ENCODE measurements at regions not wholly inside any gene's neighbourhood (a gene's known extent, or its start where the extent isn't known, plus 50 kb on each side); places are given as distances from the start of the nearest gene placed in this dataset.

GRCh38 chr14:97894552-97894951 lies 1097.4 kb downstream of the VRK1 start:
- H3K27ac Mint-ChIP-seq: no peak overlapping the region
- H3K27me3 Mint-ChIP-seq: no peaks in the 10 kb centered on the region
- no peak for DNase-seq
- ATAC-seq (ENCODE audit: low read depth): no peak
- no peak overlapping the region for H3K4me3 Mint-ChIP-seq
- H3K9me3 Mint-ChIP-seq: no peaks in the 10 kb centered on the region
- TF ChIP-seq, protein P1, sequence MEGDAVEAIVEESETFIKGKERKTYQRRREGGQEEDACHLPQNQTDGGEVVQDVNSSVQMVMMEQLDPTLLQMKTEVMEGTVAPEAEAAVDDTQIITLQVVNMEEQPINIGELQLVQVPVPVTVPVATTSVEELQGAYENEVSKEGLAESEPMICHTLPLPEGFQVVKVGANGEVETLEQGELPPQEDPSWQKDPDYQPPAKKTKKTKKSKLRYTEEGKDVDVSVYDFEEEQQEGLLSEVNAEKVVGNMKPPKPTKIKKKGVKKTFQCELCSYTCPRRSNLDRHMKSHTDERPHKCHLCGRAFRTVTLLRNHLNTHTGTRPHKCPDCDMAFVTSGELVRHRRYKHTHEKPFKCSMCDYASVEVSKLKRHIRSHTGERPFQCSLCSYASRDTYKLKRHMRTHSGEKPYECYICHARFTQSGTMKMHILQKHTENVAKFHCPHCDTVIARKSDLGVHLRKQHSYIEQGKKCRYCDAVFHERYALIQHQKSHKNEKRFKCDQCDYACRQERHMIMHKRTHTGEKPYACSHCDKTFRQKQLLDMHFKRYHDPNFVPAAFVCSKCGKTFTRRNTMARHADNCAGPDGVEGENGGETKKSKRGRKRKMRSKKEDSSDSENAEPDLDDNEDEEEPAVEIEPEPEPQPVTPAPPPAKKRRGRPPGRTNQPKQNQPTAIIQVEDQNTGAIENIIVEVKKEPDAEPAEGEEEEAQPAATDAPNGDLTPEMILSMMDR (IDR thresholded peaks at IDR 0.05): no peak
- POLR2A ChIA-PET: no interaction called here
- CTCF ChIA-PET: no interaction called here
- no peaks in the 10 kb centered on the region for H3K36me3 Mint-ChIP-seq (ENCODE audit: low read depth)
- intact Hi-C loops (cut with micrococcal nuclease): no loop called here
- no peaks in the 10 kb centered on the region for H3K4me1 Mint-ChIP-seq

- Mint-ChIP-seq H3K4me3 (no peak overlapping the region), H3K9me3 (peaks cover 2% of the 10 kb centered on the region), H3K4me1 (no peaks in the 10 kb centered on the region), H3K27me3 (no peaks in the 10 kb centered on the region), H3K27ac (no peak overlapping the region), H3K36me3 (ENCODE audit: low read depth) (no peaks in the 10 kb centered on the region)
- ChIA-PET CTCF (no interaction called here), POLR2A (no interaction called here)
- TF ChIP-seq, protein P1 (IDR thresholded peaks at IDR 0.05): no peak
- ATAC-seq (ENCODE audit: low read depth) (no peak), DNase-seq (no peak)
- intact Hi-C loops (cut with micrococcal nuclease): no loop called here
Observed at GRCh38 chr14:97900196-97900854, 1103.1 kb downstream of the VRK1 start.

DNA sequence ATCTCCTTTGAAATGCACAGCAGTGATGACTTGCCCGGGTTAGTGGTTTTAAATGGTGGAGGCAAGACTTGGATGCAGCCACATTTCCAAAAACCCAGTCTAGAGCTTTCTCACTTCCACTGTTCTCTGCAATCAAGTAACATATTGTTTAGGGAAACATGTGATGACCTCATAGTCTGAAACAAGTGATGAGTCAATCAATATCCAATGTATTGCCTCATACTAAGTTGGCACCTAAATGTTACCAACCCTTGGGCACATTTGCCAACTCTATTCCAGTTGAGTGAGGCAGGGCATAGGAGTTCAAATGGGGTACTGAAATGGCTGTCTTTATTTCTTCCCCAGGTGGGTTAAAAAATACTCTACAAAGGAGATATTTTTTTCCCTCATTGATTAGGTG lies 1105.4 kb downstream of the VRK1 start:
- ATAC-seq (ENCODE audit: low read depth) (no peak), DNase-seq (no peak)
- H3K4me1 Mint-ChIP-seq: no peaks in the 10 kb centered on the region
- intact Hi-C loops (cut with micrococcal nuclease): no loop called here
- no peak overlapping the region for H3K4me3 Mint-ChIP-seq
- no peaks in the 10 kb centered on the region for H3K27me3 Mint-ChIP-seq
- ChIA-PET CTCF (no interaction called here), POLR2A (no interaction called here)
- TF ChIP-seq, protein P1 (IDR thresholded peaks at IDR 0.05): no peak
- H3K36me3 Mint-ChIP-seq (ENCODE audit: low read depth): no peaks in the 10 kb centered on the region
- no peak overlapping the region for H3K27ac Mint-ChIP-seq
- peaks cover 2% of the 10 kb centered on the region for H3K9me3 Mint-ChIP-seq

GRCh38 chr14:97903821-97904220 lies 1106.6 kb downstream of the VRK1 start:
- H3K4me3 Mint-ChIP-seq: no peak overlapping the region
- ChIA-PET CTCF (no interaction called here), POLR2A (no interaction called here)
- ATAC-seq (ENCODE audit: low read depth): no peak
- H3K36me3 Mint-ChIP-seq (ENCODE audit: low read depth): no peaks in the 10 kb centered on the region
- TF ChIP-seq, protein P1 (IDR thresholded peaks at IDR 0.05): no peak
- H3K9me3 Mint-ChIP-seq: peaks cover 8% of the 10 kb centered on the region
- H3K27ac Mint-ChIP-seq: no peak overlapping the region
- H3K4me1 Mint-ChIP-seq: no peaks in the 10 kb centered on the region
- no peak for DNase-seq
- no peaks in the 10 kb centered on the region for H3K27me3 Mint-ChIP-seq
- intact Hi-C loops (cut with micrococcal nuclease): no loop called here

DNA sequence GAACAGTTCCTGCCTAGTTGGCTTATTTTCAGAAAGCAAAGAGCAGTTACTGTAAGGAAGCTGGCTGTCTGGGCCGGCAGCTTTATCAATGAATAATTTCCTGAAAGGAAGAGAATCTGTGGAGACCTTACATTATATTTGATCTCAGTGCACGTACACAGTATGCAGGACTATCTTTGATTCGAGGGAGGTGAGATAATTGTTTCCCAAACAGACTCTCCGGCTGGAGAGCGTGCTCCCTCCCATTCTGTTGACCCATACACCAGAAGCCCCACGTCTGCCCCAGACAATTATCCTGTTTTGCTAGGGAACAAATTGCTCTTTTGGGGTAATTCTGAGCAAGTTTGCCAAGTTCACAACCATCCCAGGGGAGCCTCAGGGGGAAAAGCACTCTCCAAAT lies 1115.0 kb downstream of the VRK1 start:
- intact Hi-C loops (cut with micrococcal nuclease): no loop called here
- Mint-ChIP-seq H3K27ac (no peak overlapping the region), H3K4me1 (no peaks in the 10 kb centered on the region), H3K4me3 (no peak overlapping the region), H3K27me3 (no peaks in the 10 kb centered on the region), H3K9me3 (peaks cover 8% of the 10 kb centered on the region), H3K36me3 (ENCODE audit: low read depth) (no peaks in the 10 kb centered on the region)
- POLR2A ChIA-PET: no interaction called here
- DNase-seq (no peak), ATAC-seq (ENCODE audit: low read depth) (no peak)
- CTCF ChIA-PET: no interaction called here
- TF ChIP-seq, protein P1 (IDR thresholded peaks at IDR 0.05): no peak

All from activated B cell treated with CpG ODN at 0.5 μM for 24 hours (primary cell).